Hematopoietic multipotent progenitor cell treated with erythropoietin and hydrocortisone succinate and interleukin-3 and kit ligand, for 15 days (in vitro differentiated cells): ENCODE measurements at regions not wholly inside any gene's neighbourhood (a gene's known extent, or its start where the extent isn't known, plus 50 kb on each side); places are given as distances from the start of the nearest gene placed in this dataset.

Experiments
- DNase-seq: peaks from one replicate; pipeline ENCODE4 v3.0.0-alpha.2; 2015; ENCODE audit warnings: low spot score

DNA sequence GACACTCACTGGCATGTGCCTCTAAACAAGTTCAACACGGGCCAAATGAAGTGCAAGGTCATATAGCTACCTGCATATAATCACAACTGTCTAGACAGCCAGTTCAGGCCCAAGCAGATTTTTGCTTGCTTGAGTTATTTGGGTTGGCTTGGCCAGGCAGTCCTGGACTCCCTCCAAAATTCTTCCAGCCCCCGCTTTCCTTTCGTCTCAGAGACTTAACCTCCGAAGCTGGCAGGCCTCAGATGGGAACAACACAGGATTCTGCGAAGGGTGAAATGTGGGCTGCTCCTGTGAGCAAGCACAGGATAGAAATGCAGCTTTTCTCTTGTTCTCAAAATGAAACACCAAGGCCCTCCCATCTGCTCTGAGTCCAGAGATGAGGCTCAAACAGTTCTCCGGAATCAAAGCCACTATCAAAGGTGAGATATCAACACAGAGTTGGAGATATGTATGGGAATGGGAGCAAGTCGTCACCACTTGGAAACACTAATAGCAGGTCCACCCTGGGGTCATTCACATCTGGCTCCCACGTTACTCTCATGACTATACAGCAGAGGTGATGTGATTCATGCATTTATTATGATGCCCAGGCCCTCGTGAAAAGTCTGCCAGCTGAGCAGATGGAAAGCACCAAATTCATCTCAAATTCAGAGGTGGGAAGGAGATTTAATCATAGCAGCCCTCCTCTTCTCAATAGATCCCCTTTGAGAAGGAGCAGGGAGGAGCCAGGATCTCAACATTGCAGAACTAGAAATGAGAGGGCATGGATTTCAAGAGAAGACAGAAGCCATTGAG lies 389.8 kb downstream of the NUAK1 start:
- DNase-seq = no peak

GRCh38 chr12:105750096-105750495 lies 388.7 kb downstream of the NUAK1 start:
- no peak for DNase-seq

GRCh38 chr12:105754313-105754712 lies 384.4 kb downstream of the NUAK1 start:
- no peak for DNase-seq

DNA sequence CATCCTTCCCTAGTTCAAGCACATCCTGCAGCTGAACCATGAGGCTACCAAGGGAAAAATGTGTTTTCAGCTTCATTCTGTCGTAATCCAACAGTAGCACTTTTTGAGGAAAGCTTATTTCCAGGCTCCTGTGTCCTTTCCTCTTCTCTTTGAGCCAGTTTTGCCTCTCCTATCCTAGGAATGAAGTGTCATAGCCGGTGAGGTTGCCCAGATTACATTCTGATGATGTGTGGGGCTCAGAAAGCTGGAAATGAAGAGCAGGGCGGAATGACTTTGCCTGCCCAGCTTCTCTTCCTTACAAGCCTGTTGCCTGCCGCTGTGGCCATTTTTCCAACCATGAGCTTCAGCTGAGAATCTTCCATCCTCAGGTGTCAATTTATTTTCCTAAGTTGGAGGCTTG lies 381.8 kb downstream of the NUAK1 start:
- no peak for DNase-seq

GRCh38 chr12:105759149-105759548 lies 379.6 kb downstream of the NUAK1 start:
- no peak for DNase-seq

DNA sequence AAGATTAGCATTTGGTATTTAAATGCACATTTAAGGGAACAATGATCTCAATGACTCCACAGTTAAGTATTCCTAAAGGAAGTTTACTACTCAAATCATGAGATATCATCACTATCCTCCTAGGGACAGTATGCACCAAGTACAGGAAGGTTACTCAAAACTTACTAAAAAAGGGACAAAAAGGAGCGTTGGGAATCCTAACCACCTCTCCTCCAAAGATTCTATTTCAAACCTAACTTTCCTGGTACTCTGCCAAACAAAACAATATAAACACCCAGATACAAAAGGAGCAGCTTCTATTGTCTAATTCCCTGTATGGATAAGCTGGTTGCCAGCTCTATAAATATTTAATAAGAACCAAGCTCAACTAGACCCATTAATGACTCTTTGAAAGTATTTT lies 377.7 kb downstream of the NUAK1 start:
- DNase-seq = no peak

DNA sequence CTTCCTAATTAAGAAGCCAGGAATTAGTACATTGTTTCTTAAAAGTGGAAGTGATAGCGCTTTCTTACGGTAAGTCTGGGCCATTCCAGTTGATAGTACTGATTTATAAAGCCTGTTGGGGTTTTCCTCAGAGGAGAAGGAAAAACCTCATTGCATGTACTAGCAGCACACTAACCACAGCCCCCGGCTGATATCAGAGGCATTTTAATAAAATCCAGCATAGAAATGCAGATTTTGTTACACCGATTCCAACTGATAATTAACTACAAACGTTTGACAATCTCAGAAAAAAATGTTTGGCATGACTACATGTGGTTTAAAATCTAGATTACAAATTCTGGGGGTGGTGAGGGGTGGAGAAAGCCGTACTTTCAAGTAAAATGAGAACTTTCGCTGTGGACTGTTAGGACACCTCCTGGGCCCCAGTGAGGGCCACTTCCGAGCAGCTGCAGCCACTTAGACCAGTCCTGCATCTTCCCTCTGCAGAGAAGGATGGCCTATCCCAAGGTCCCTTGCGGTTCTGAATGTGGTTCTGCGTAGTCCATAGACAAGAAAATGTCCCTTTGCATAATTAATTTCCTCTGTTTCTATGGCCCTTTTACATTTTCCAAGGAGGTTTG lies 374.4 kb downstream of the NUAK1 start:
- no peak for DNase-seq

DNA sequence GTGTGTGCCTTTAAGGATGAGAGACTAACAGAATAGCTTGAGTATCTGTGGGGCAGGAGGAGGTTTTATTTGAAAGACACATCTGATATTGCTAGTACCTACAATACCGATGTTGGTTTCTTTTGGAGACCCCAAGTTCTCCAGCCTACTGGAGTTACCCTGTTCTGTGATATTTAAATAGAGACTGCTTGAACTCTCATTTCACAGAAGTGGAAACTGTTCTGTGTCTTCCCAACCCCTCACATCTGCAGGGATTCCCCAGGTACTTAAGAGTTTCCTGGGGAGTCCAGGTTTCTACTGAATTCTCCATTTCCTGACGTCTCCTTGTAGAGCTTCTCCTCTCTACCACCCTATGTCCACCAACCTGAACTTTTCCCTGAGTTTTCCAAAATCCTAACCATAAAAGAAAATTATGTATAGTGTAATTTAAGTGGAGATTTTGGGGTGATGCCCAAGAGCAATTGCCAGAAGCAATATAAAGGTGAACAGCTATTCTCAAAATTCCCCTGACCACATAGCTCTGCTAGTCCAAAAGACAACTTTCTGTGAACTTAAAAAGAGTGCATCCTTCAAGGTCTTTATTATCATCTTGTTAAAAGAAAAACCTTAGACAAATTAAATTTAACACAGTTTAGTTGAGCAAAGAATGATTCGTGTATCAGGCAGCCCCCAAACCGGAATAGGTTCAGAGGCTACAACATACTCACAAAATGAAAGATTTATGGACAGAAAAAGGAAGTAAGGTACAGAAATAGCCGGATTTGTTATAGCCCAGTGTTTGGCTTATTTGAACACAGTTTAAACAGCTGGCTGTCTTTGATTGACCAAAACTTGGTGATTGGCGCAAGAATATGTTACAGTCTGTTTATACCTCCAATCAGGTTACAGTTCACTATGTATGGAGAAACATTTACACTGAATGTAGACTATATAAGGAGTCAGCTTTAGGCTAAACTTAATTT lies 373.4 kb downstream of the NUAK1 start:
- no peak for DNase-seq

GRCh38 chr12:105766029-105766428 lies 372.7 kb downstream of the NUAK1 start:
- DNase-seq = no peak

DNA sequence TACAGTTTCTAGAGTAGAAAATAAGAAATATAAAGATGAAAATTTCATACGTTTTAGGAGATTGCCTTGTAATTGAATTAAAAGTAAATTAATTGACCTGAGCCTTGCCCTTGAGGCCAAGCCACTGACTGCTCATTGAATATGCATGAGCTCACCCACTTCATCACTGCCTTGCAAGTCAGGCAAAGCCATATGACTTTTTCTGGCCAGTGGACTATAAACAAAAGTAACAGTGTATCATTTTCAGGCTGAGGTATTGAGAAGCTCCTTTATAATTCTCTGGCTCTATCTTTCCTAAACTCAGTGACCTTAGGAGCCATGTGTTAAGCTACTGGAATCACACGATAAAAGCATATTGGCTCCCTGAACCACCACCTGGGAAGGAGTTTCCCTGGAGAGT lies 369.3 kb downstream of the NUAK1 start:
- DNase-seq = no peak

DNA sequence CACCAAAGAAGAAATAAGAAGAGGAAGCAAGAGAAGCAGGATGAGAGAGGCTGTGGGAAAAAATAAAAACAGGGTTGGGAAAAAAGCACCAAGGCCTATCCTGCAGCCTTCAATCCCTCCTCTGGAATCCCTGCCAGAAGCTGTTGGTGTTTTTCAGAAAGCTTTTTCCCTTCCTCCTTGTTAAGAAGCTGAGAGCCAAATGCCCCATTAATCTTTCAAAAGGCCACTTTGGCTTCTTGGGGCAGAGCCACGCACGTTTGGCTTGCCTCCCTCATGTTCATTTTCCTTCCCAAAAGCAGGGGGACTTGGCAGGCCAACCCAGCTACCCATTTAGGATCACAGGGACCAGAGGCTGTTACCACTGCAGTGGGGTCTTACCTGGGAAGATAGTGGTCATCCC lies 365.3 kb downstream of the NUAK1 start:
- DNase-seq = no peak

DNA sequence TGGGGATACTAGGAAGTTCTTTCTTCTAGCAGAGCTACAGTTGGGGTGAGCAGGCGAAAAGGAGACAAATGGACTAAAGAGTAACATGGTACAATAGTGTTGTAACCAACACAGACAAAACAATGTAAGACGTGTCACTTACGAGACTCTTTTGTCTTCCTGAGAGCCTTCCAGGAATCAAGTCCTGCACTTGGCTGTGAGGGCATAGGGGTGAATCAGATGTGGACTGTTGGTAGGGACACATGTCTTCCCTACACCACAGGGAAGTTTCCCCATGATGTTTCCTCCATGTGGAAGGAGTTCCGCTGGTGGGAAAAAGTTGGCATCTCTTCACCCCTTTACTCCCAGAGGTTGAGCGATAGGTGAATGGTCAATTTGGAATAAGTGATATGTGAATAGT lies 364.7 kb downstream of the NUAK1 start:
- DNase-seq = no peak

DNA sequence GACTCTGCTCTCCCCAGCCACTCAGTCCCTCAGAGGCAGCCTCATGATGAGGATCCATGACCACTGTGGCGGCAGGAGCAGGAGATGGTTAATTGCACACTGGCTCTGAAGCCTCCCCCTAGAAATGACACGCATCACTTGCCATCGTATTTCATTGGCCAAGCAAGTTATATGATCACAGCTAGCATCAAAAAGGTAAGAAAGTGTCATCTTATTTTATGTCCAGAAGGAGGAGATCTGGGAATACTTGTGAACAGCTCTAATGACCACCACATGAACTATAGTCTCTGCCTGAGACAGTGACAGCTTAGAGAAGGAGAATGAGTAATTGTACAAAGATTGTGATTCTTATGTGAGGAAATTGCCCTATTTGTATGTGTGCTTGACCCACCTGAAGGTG lies 363.4 kb downstream of the NUAK1 start:
- no peak for DNase-seq

DNA sequence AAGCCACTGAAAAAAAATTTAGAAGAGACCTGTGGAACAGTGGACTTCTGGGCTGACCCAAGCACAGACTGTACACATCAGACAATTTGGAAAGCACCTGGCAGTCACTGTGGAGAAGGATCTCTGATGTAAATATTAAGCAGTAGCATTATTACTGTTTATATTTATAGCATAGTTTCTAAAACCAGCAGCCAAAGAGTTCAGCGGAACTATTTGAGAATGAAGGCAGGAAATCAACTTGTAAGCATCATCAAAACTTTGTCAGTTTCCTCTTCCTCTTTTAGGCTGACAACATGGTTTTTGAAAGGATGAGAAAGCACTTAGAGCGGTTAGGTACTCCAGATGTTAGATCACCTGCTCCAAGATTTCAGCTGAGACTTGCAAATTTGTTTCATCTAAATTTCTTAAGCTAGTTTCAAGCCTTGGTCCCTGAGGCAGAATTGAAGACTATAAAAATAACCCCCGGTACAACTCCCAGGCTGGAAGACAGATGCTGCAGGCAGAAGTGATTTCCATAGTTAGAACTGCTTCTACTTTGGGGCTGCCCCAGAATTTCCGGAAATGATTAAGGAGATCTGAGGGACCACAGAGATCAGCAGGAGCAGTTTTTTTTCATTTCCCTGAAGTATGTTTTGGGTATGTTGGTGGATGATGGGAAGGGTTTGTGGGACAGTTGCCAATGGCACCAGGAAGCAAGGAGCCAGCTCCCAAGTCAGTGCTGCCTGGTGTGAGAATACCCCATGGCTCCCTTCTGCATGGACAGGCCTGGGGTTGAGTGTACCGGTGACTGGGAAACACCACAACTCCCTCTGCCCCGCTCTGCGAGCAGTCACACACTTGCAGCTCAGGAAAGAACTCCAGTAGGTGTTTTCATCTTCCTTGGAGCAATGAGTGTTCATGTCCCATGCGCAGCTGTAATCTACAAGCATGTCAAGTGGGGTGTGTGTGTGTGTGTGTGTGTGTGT lies 354.5 kb downstream of the NUAK1 start:
- DNase-seq = no peak

- no peak for DNase-seq
These were observed 345.3 kb downstream of the NUAK1 start for GRCh38 chr12:105793421-105793820.

GRCh38 chr12:105798256-105798845 lies 340.4 kb downstream of the NUAK1 start:
- DNase-seq = no peak

GRCh38 chr12:105799103-105799502 lies 339.7 kb downstream of the NUAK1 start:
- DNase-seq = no peak

GRCh38 chr12:105801351-105801750 lies 337.4 kb downstream of the NUAK1 start:
- DNase-seq = no peak

GRCh38 chr12:105803292-105803691 lies 335.5 kb downstream of the NUAK1 start:
- DNase-seq = no peak

- DNase-seq = no peak
These were observed 334.0 kb downstream of the NUAK1 start for GRCh38 chr12:105804591-105805265.
